GM12872 (cell line): ENCODE measurements at regions not wholly inside any gene's neighbourhood (a gene's known extent, or its start where the extent isn't known, plus 50 kb on each side); places are given as distances from the start of the nearest gene placed in this dataset.

Source experiments
- CTCF ChIP-seq: IDR thresholded peaks from 3 replicates; pipeline ENCODE4 v1.5.1; 2011; ENCODE audit warnings: low read depth, mild to moderate bottlenecking, low read length, moderate library complexity; ENCODE audit not compliant: insufficient read depth

- no peak for TF ChIP-seq CTCF
Measured at GRCh38 chr2:125581557-125581956, 1074.4 kb upstream of the GYPC start.

GRCh38 chr2:125582516-125582915, 1073.4 kb upstream of the GYPC start:
- TF ChIP-seq CTCF = no peak

- TF ChIP-seq CTCF = no peak
Measured at GRCh38 chr2:125584732-125585131, 1071.2 kb upstream of the GYPC start.

- no peak for TF ChIP-seq CTCF
Measured at GRCh38 chr2:125588780-125589179, 1067.2 kb upstream of the GYPC start.

- no peak for TF ChIP-seq CTCF
Measured at GRCh38 chr2:125591954-125592353, 1064.0 kb upstream of the GYPC start.

GRCh38 chr2:125593036-125593435, 1062.9 kb upstream of the GYPC start:
- TF ChIP-seq CTCF = no peak

GRCh38 chr2:125596612-125597011, 1059.3 kb upstream of the GYPC start:
- TF ChIP-seq CTCF = no peak

GRCh38 chr2:125615438-125615837, 1040.5 kb upstream of the GYPC start:
- no peak for TF ChIP-seq CTCF
